GM23248 (cell line): ENCODE measurements at regions not wholly inside any gene's neighbourhood (a gene's known extent, or its start where the extent isn't known, plus 50 kb on each side); places are given as distances from the start of the nearest gene placed in this dataset.

Experiments
- DNase-seq: peaks from one replicate; pipeline ENCODE4 v3.0.0-alpha.2; 2015
- H2AFZ ChIP-seq: fragments of 200-600 bp; sonication (generic); 2 replicates; pipeline ENCODE4 v1.6.1; 2016; ENCODE audit warnings: antibody characterized with exemption
- H3F3A ChIP-seq: fragments of 200-600 bp; sonication (generic); 2 replicates; pipeline ENCODE4 v1.6.1; 2016; ENCODE audit warnings: mild to moderate bottlenecking, antibody characterized with exemption, mixed run types; ENCODE audit not compliant: insufficient read depth
- H3K27ac ChIP-seq: fragments of 200-600 bp; sonication (generic); 2 replicates; pipeline ENCODE4 v1.5.1; 2016; ENCODE audit warnings: mild to moderate bottlenecking
- H3K27me3 ChIP-seq: fragments of 200-600 bp; sonication (generic); replicated peaks from 2 replicates; pipeline ENCODE4 v1.6.1; 2016; ENCODE audit warnings: mild to moderate bottlenecking; ENCODE audit not compliant: insufficient read depth
- H3K36me3 ChIP-seq: fragments of 200-600 bp; sonication (generic); 2 replicates; pipeline ENCODE4 v1.6.1; 2016; ENCODE audit warnings: low read depth, mild to moderate bottlenecking
- H3K4me1 ChIP-seq: fragments of 200-600 bp; sonication (generic); 2 replicates; pipeline ENCODE4 v1.6.1; 2016; ENCODE audit warnings: mild to moderate bottlenecking; ENCODE audit not compliant: insufficient read depth
- H3K4me2 ChIP-seq: fragments of 200-600 bp; sonication (generic); one replicate; pipeline ENCODE4 v1.6.1; 2016; ENCODE audit warnings: mild to moderate bottlenecking; ENCODE audit not compliant: unreplicated experiment
- H3K4me3 ChIP-seq: fragments of 200-600 bp; sonication (generic); 2 replicates; pipeline ENCODE4 v1.5.1; 2016; ENCODE audit warnings: mild to moderate bottlenecking
- H3K79me2 ChIP-seq: fragments of 200-600 bp; sonication (generic); 2 replicates; pipeline ENCODE4 v1.6.1; 2016; ENCODE audit warnings: mild to moderate bottlenecking; ENCODE audit not compliant: insufficient read depth
- H3K9ac ChIP-seq: fragments of 200-600 bp; sonication (generic); 2 replicates; pipeline ENCODE4 v1.6.1; 2016; ENCODE audit warnings: mild to moderate bottlenecking
- H3K9me2 ChIP-seq: fragments of 200-600 bp; sonication (generic); 2 replicates; pipeline ENCODE4 v1.6.1; 2016; ENCODE audit warnings: mixed run types, mild to moderate bottlenecking, moderate library complexity; ENCODE audit not compliant: insufficient read depth
- H3K9me3 ChIP-seq: fragments of 200-600 bp; sonication (generic); one replicate; pipeline ENCODE4 v1.6.1; 2017; ENCODE audit warnings: low read depth
- H4K20me1 ChIP-seq: fragments of 200-600 bp; sonication (generic); 2 replicates; pipeline ENCODE4 v1.6.0; 2016; ENCODE audit not compliant: insufficient read depth
- EZH2 ChIP-seq: fragments of 200-600 bp; sonication (generic); IDR thresholded peaks from 2 replicates; pipeline ENCODE4 v1.6.1; 2018; ENCODE audit warnings: antibody characterized with exemption, mild to moderate bottlenecking; ENCODE audit not compliant: insufficient read depth, poor library complexity, severe bottlenecking
- EZH2phosphoT487 ChIP-seq: fragments of 200-600 bp; sonication (generic); IDR thresholded peaks from 2 replicates; pipeline ENCODE4 v1.6.1; 2018; ENCODE audit warnings: antibody characterized with exemption, moderate library complexity, mild to moderate bottlenecking, low read depth; ENCODE audit not compliant: insufficient read depth
- WGBS, 2 experiments: methylation state at CpG; one replicate each; pipeline ENCODE4 v1.1.6; 2015 to 2017; ENCODE audit warnings: low lambda C conversion rate in 2 of 2, low coverage in 1 of 2; ENCODE audit errors: missing lambda C conversion rate in 2 of 2; 5-methylcytosine and 5-hydroxymethylcytosine counted together
- in situ Hi-C: fragments of 300-500 bp; cut with MboI; formaldehyde crosslinking; loops from 2 replicates; pipeline ENCODE4 v1.15.0; 2020

DNA sequence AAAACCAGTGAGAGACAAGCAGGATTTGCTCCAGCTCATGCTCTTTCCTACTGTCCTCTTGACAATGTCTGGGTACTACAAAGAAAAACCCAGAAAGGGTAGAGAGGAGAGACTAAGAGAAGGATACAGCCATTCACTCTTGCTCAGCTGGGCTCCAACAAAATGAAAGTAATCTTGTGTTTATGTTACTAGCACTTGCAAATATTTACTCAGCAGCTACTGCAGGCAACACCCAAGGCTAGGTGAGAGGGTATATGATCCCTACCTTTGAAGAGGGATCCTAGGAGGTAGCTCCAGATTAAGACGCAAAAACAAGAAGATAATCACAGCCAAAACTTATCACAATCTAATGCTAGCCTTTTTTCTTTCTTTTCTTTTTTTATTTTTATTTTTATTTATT is 329.6 kb upstream of the ACVR2A start:
- Histone ChIP-seq H3K36me3 (no peaks in the 10 kb centered on the region), H3K9me3 (no peaks in the 10 kb centered on the region), H3K27ac (no peak overlapping the region), H3K27me3 (no peaks in the 10 kb centered on the region), H3K4me1 (peaks cover 12% of the 10 kb centered on the region), H3F3A (peaks cover 9% of the 10 kb centered on the region), H3K79me2 (no peaks in the 10 kb centered on the region), H3K9ac (no peak overlapping the region), H3K9me2 (no peaks in the 10 kb centered on the region), H3K4me2 (no peak overlapping the region), H3K4me3 (no peak overlapping the region), H4K20me1 (no peaks in the 10 kb centered on the region), H2AFZ (no peak overlapping the region)
- no peak for DNase-seq
- WGBS, 2 experiments, result 91 to 100% methylated on average over 1 of the region's 1 CpG
- TF ChIP-seq EZH2phosphoT487 (no peak), EZH2 (no peak)
- in situ Hi-C loops, result no loop called here

DNA sequence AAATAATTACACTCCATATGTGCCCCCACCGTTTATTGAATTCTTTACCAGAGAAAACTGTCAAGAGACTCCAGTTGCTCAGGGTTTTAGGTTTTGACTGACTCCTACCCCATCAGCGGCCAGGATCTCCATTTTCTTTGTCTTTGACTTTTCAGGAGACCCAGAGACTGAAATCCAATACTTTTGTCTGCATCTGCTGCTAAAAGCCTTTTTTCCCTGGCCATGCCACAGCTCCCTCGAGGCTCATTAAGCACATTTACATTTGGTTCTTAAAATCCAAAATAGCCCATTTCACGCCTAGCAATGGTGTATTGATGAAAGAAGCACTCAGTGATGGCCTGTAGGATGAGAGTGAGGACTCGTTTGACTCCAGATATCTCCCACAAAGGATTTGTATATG is 332.6 kb upstream of the ACVR2A start:
- peak overlapping the region; percentile 84 for H2AFZ ChIP-seq
- in situ Hi-C loops, result no loop called here
- no peak overlapping the region for H3K4me3 ChIP-seq
- H3K36me3 ChIP-seq, result no peaks in the 10 kb centered on the region
- peaks cover 9% of the 10 kb centered on the region for H3F3A ChIP-seq
- peak overlapping the region; percentile 74 for H3K4me2 ChIP-seq
- no peak for DNase-seq
- H3K9ac ChIP-seq, result no peak overlapping the region
- TF ChIP-seq EZH2phosphoT487 (no peak), EZH2 (no peak)
- peak overlapping the region; percentile 15 for H3K27ac ChIP-seq
- H3K27me3 ChIP-seq, result no peaks in the 10 kb centered on the region
- 39 to 45% methylated on average over 5 of the region's 5 CpGs for WGBS, 2 experiments
- H3K79me2 ChIP-seq, result no peaks in the 10 kb centered on the region
- no peaks in the 10 kb centered on the region for H3K9me3 ChIP-seq
- H3K4me1 ChIP-seq, result peaks cover 12% of the 10 kb centered on the region
- H3K9me2 ChIP-seq, result no peaks in the 10 kb centered on the region
- H4K20me1 ChIP-seq, result no peaks in the 10 kb centered on the region

DNA sequence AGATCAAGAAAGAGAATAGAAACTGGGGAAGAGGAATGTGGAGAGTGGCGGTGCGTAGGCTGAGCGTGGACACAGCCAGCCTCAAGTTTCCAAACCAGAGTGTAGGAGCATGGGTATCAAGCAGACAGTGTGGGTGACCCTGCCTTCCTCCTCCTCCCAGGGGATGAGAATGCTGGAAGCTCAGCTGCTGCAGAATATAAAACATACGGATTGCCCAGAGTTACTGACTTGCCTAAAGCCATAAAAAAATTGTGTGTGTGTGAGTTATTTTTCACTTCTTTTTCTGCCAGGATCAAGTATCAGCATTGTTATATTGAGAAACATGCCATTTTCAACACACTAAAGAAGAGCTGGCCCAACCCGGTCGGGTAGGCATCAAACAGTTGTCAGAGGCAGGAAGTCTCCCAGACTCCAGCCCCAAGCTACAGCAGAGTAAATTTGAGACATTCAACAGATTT is 333.3 kb upstream of the ACVR2A start:
- Histone ChIP-seq H3K9me2 (no peaks in the 10 kb centered on the region), H4K20me1 (no peaks in the 10 kb centered on the region), H2AFZ (peak overlapping the region; percentile 84), H3K36me3 (no peaks in the 10 kb centered on the region), H3K9ac (no peak overlapping the region), H3K4me1 (peaks cover 12% of the 10 kb centered on the region), H3K27ac (peak overlapping the region; percentile 15), H3K9me3 (no peaks in the 10 kb centered on the region), H3K27me3 (no peaks in the 10 kb centered on the region), H3K4me2 (peak overlapping the region; percentile 74), H3F3A (peaks cover 9% of the 10 kb centered on the region), H3K79me2 (no peaks in the 10 kb centered on the region), H3K4me3 (peak overlapping the region; percentile 31; the same call in 1 of the 2 replicates)
- TF ChIP-seq EZH2phosphoT487, result no peak
- TF ChIP-seq EZH2, result no peak
- WGBS, 2 experiments, result 2 to 8% methylated on average over 6 of the region's 6 CpGs
- peak; percentile 56 for DNase-seq
- in situ Hi-C loops, result no loop called here

DNA sequence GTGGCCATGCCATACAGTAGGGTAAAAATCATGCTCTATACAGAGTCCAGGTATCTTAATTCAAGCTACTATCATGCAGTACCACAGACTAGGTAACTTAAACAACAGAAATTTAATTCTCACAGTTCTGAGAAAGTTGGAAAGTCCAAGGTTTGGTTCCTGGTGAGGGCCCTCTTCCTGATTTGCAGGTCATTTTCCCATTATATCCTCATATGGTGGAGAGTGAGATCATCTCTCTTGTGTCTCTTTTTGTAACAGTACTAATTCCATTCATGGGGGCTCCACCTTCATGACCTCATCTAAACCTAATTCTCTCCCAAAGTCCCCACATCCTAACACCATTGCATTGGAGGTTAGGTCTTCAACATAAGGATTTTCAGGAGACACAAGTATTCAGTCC is 335.0 kb upstream of the ACVR2A start:
- Histone ChIP-seq H2AFZ (no peak overlapping the region), H3K9ac (no peak overlapping the region), H3K4me3 (no peak overlapping the region), H3K79me2 (no peaks in the 10 kb centered on the region), H3K9me3 (no peaks in the 10 kb centered on the region), H3K27me3 (no peaks in the 10 kb centered on the region), H3K36me3 (no peaks in the 10 kb centered on the region), H3K9me2 (no peaks in the 10 kb centered on the region), H4K20me1 (no peaks in the 10 kb centered on the region), H3K27ac (no peak overlapping the region), H3K4me2 (no peak overlapping the region), H3F3A (peaks cover 9% of the 10 kb centered on the region), H3K4me1 (peaks cover 12% of the 10 kb centered on the region)
- no peak for DNase-seq
- TF ChIP-seq EZH2phosphoT487, result no peak
- TF ChIP-seq EZH2, result no peak
- in situ Hi-C loops, result no loop called here

DNA sequence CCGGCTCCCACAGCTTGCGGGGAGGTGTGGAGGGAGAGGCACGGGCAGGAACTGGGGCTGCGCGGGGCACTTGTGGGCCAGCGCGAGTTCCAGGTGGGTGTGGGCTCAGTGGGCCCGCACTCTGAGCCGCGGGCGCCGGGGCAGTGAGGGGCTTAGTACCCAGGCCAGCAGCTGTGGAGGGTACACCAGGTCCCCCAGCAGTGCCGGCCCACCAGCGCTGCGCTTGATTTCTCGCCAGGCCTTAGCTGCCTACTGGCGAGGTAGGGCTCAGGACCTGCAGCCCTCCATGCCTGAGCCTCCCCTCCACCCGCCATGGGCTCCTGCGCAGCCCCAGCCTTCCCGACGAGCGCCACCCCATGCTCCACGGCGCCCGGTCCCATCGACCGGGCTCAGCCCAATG is 337.9 kb upstream of the ACVR2A start:
- Histone ChIP-seq H3F3A (peaks cover 4% of the 10 kb centered on the region), H3K27me3 (0 out of 2 replicates have a peak, but pooled peaks cover 2% of the 10 kb centered on the region), H2AFZ (no peak overlapping the region), H3K27ac (no peak overlapping the region), H3K36me3 (no peaks in the 10 kb centered on the region), H4K20me1 (no peaks in the 10 kb centered on the region), H3K4me2 (no peak overlapping the region), H3K79me2 (no peaks in the 10 kb centered on the region), H3K4me1 (peaks cover 8% of the 10 kb centered on the region), H3K4me3 (no peak overlapping the region), H3K9me2 (no peaks in the 10 kb centered on the region), H3K9ac (no peak overlapping the region), H3K9me3 (no peaks in the 10 kb centered on the region)
- TF ChIP-seq EZH2phosphoT487 (no peak), EZH2 (no peak)
- DNase-seq, result no peak
- in situ Hi-C loops, result no loop called here
- WGBS, 2 experiments, result 91 to 96% methylated on average over 21 to 24 of the region's 27 CpGs
